IPS-20b (cell line): ENCODE measurements at regions not wholly inside any gene's neighbourhood (a gene's known extent, or its start where the extent isn't known, plus 50 kb on each side); places are given as distances from the start of the nearest gene placed in this dataset.
A peak's percentile ranks its signal among the peaks of the same experiment; 100 is the strongest.

Experiments
- H3K27ac ChIP-seq: one replicate; pipeline ENCODE4 v1.5.1; 2013; ENCODE audit warnings: low read length
- H3K27me3 ChIP-seq: 2 replicates; pipeline ENCODE4 v1.6.1; 2013; ENCODE audit warnings: mild to moderate bottlenecking, low read length, inconsistent platforms; ENCODE audit not compliant: insufficient read depth
- H3K36me3 ChIP-seq: 2 replicates; pipeline ENCODE4 v1.6.1; 2013; ENCODE audit warnings: low read depth, mild to moderate bottlenecking, inconsistent platforms, low read length, moderate library complexity; ENCODE audit not compliant: insufficient read depth
- H3K4me1 ChIP-seq: 2 replicates; pipeline ENCODE4 v1.6.1; 2013; ENCODE audit warnings: mild to moderate bottlenecking, control low read depth, inconsistent platforms, low read length, moderate library complexity; ENCODE audit not compliant: insufficient read depth
- H3K4me3 ChIP-seq: 2 replicates; pipeline ENCODE4 v1.5.1; 2013; ENCODE audit warnings: mild to moderate bottlenecking, low read length, inconsistent platforms
- H3K9ac ChIP-seq: 2 replicates; pipeline ENCODE4 v1.6.1; 2013; ENCODE audit warnings: low read depth, mild to moderate bottlenecking, inconsistent platforms, low read length, moderate library complexity
- H3K9me3 ChIP-seq: 2 replicates; pipeline ENCODE4 v1.6.1; 2013; ENCODE audit warnings: mild to moderate bottlenecking, low read depth, low read length, inconsistent platforms; ENCODE audit not compliant: insufficient read depth

DNA sequence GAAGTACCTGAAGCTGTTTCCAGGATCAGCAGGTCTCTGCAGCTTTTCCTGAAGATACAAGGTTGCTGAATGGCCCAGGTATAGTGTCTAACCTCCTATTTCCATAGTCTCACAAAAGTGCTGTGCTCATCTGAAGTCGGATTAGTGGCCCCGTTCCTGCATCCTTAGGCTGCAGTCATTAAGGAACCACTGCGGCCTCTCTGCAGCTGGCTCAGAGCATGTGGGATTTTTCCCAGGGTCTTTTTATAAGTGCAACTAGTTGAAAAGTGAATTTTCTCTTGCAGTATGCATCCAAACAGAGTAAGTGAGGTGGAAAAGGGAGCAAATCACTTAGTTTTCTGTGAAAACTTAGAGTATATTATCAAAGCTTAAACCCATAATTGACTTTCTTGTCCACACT is 565.3 kb upstream of the NEGR1 start:
- no peaks in the 10 kb centered on the region for H3K36me3 ChIP-seq
- no peaks in the 10 kb centered on the region for H3K27me3 ChIP-seq
- H3K9me3 ChIP-seq = no peaks in the 10 kb centered on the region
- H3K4me3 ChIP-seq = no peak overlapping the region
- H3K27ac ChIP-seq = no peak overlapping the region
- H3K4me1 ChIP-seq = peaks cover 7% of the 10 kb centered on the region; the same call in 1 of the 2 replicates
- no peak overlapping the region for H3K9ac ChIP-seq

DNA sequence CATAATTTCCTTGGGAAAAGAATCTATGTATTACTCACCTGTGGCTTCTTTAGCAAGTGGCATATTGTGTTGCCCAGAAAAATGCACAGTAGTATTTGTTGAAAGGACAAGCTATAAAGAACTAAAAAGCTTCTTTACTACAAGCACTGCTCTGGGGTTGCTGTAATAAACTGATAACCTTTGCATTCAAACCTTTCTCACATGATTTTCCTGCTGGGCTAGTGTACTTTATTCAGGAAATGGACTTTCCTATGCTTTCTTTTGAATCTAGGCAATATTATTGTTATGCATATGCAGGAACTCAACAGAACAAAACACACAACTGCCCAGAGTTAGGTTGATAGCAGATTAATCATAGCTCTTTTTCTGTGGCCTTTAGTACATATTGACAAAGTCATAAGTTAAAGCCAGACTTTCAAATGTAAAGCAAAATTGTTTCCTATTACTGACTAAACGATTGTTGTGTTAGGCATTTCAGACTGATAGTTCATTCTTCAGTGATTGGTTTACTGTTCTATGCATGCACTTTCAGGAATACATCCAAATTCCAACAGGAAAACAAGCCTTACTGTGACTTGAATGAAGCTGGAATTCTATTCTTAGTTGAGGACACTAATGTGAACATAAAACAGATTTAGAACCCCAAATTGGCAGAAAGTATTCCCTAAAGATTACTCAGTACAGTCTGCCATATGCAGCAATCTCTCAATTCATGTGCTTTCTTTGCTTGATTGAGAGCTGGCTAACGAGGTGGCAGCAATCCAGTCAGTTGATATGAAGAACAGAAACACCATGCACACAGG is 564.3 kb upstream of the NEGR1 start:
- no peak overlapping the region for H3K4me3 ChIP-seq
- peaks cover 7% of the 10 kb centered on the region; the same call in 1 of the 2 replicates for H3K4me1 ChIP-seq
- H3K27ac ChIP-seq = no peak overlapping the region
- H3K36me3 ChIP-seq = no peaks in the 10 kb centered on the region
- no peak overlapping the region for H3K9ac ChIP-seq
- H3K27me3 ChIP-seq = no peaks in the 10 kb centered on the region
- no peaks in the 10 kb centered on the region for H3K9me3 ChIP-seq

DNA sequence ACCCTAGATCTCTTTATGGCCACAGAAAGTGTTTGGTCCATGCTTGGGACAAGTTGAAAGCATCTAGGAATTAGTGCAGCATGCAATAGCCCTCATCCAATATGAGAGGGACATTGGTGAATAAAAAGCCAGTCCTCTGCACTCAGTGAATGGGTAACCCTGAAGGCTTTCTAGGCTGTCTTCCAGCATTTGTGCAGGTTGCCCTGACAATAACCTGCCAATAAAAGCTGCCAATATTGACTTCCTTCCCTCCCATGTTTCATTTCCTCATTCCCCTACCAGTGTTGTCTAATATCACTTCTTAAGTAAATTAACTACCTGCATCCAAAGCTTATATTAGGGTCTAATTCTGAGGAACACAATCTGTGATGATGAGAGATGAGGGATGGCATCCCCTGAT is 563.6 kb upstream of the NEGR1 start:
- no peaks in the 10 kb centered on the region for H3K27me3 ChIP-seq
- H3K27ac ChIP-seq = no peak overlapping the region
- no peaks in the 10 kb centered on the region for H3K9me3 ChIP-seq
- H3K36me3 ChIP-seq = no peaks in the 10 kb centered on the region
- H3K4me3 ChIP-seq = no peak overlapping the region
- H3K9ac ChIP-seq = no peak overlapping the region
- H3K4me1 ChIP-seq = peaks cover 7% of the 10 kb centered on the region; the same call in 1 of the 2 replicates

DNA sequence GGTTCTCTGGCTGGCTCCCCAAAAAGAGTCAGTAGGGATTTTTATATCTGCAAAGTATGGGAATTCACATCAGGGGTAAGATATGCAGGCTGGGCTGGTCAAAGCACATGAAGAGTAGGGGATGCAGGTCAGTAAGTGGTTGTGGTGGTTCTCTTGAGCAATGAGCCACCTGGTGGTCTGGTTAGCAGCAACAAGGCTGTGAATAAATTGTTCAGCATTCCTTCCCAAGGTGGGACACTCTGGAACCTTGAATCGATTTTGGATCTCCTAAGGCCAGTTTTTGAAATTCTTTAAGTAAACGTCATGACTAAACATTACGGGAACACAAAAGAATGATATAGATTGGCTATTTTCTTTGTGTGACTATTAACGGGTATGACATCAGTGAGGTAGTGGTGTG is 563.0 kb upstream of the NEGR1 start:
- Histone ChIP-seq H3K36me3 (no peaks in the 10 kb centered on the region), H3K4me3 (no peak overlapping the region), H3K27me3 (no peaks in the 10 kb centered on the region), H3K9ac (no peak overlapping the region), H3K4me1 (peaks cover 7% of the 10 kb centered on the region; the same call in 1 of the 2 replicates), H3K27ac (no peak overlapping the region), H3K9me3 (no peaks in the 10 kb centered on the region)

DNA sequence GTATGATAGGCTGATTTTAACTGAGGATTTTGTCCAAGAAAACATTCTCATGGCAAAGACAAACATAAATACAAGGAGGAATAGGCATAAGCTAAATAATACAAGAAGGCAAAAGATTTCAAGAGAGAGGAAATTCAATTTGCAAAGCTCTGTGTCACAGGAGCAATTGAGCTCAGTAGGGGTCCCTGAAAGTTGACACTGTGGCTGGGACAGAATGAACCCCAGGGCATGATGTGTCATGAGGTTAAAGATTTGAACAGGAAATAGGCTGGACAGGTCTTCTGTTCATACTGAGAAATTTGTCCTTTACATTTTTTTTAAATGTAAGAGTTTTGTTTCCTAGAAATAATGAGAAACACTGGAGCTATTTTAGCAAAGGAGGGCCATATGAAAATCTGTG is 555.4 kb upstream of the NEGR1 start:
- H3K4me1 ChIP-seq = peaks cover 11% of the 10 kb centered on the region; the same call in 1 of the 2 replicates
- 0 out of 2 replicates have a peak, but pooled peaks cover 5% of the 10 kb centered on the region for H3K9me3 ChIP-seq
- no peaks in the 10 kb centered on the region for H3K36me3 ChIP-seq
- H3K4me3 ChIP-seq = no peak overlapping the region
- no peak overlapping the region for H3K9ac ChIP-seq
- no peak overlapping the region for H3K27ac ChIP-seq
- no peaks in the 10 kb centered on the region for H3K27me3 ChIP-seq

DNA sequence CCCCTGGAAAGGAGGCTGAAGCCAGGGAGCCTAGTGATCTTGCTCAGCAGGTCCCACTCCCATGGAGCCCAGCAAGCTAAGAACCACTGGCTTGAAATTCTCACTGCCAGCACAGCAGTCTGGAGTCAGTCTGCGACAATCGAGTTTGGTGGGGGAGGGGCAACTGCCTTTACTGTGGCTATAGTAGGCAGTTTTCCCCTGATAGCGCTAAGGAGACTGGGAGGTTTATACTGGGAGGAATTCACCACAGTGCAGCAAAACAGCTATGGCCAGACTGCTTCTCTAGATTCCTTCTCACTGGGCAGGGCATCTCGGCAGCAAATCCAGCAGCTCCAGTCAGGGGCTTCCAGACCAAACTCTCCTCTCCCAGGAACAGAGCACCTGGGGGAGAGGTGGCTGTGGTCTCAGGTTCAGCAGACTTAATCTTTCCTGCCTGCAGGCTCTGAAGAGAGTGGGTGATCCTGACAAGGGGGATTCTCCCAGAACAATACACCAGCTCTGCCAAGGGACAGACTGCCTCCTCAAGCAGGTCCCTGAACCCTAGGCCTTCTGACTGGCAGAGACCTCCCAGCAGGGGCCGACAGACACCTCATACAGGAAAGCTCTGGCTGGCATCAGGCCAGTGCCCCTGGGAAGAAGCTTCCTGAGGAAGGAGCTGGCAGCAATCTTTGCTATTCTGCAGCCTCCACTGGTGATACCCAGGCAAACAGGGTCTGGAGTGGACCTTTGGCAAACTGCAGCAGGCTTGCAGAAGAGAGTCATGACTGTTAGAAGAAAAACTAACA is 548.5 kb upstream of the NEGR1 start:
- Histone ChIP-seq H3K4me1 (peaks cover 2% of the 10 kb centered on the region; the same call in 1 of the 2 replicates), H3K9me3 (no peaks in the 10 kb centered on the region), H3K36me3 (no peaks in the 10 kb centered on the region), H3K9ac (0 out of 2 replicates have a peak overlapping the region, but pooled peaks have one; percentile 12), H3K4me3 (no peak overlapping the region), H3K27me3 (no peaks in the 10 kb centered on the region), H3K27ac (no peak overlapping the region)

DNA sequence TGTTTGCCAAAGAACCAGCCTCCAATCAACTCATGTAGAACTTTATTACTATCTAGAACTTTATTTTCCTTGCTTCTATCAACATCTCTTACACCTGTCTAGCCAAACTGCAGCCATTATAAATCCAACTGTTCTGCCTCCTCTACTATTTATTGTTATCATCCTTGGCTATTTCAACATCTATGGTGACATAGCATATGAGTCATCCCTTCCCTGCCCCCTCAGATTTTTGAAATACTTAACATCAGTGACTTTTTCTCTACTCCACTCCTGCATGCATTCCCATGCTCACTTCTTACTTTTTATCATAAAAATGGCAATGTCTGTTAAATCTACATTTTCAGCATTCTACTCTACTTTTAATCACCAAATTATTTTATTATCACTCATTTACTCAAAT is 544.9 kb upstream of the NEGR1 start:
- Histone ChIP-seq H3K27ac (no peak overlapping the region), H3K4me3 (no peak overlapping the region), H3K9me3 (peaks cover 10% of the 10 kb centered on the region), H3K4me1 (peaks cover 2% of the 10 kb centered on the region; the same call in 1 of the 2 replicates), H3K36me3 (no peaks in the 10 kb centered on the region), H3K9ac (no peak overlapping the region), H3K27me3 (no peaks in the 10 kb centered on the region)

DNA sequence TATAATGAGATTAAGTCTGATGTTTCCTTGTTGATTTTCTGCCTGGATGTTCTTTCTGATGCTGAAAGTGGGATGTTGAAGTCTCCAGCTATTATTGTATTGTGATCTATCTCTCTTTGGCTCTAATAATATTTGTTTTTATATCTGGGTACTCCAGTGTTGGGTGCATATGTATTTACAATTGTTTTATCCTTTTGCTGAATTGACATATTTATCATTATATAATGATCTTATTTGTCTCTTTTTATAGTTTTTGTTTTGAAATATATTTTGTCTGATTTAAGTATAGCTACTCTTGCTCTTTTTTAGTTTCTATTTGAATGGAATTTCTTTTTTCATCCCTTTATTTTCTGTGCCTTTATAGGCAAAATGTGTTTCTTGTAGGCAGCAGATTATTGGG is 522.2 kb upstream of the NEGR1 start:
- Histone ChIP-seq H3K9me3 (no peaks in the 10 kb centered on the region), H3K4me3 (no peak overlapping the region), H3K9ac (no peak overlapping the region), H3K4me1 (no peaks in the 10 kb centered on the region), H3K27ac (no peak overlapping the region), H3K27me3 (no peaks in the 10 kb centered on the region), H3K36me3 (no peaks in the 10 kb centered on the region)

DNA sequence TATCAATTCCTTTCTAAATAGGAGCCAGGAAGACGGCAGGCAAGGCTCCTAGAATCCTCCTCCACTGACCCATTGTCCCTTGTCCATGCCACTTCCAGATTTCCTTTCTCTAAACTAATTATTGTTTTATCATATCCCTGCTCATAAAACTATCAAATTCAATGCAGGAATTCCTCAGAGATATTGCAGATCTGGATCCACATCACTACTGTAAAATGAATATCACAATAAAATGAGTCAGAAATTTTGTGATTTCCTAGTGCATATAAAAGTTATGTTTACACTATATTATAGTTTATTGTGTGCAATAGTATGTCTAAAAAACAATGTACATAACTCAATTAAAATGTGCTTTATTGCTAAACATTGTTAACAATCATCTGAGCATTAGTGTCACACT is 498.7 kb upstream of the NEGR1 start:
- no peaks in the 10 kb centered on the region for H3K4me1 ChIP-seq

DNA sequence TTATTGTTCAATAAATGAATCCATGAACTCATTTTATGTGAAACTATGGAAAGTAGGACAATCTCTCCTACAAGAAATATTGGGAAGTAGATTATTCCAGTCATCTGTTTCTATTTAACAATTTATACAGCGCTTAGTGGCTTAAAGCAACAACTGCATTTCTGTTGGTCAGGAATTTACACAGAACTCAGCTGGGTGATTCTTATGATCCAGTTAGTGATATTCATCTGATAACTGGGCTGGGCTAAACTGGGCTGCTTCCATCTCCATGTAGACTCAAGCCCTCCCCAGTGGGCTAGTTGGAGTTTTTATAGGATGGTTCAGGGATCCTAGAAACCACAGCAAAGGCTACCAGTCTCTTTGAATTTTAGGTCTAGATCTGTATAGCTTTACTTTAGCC is 497.9 kb upstream of the NEGR1 start:
- H3K27ac ChIP-seq = no peak overlapping the region
- H3K4me3 ChIP-seq = no peak overlapping the region
- no peaks in the 10 kb centered on the region for H3K36me3 ChIP-seq
- H3K4me1 ChIP-seq = no peaks in the 10 kb centered on the region
- H3K27me3 ChIP-seq = no peaks in the 10 kb centered on the region
- H3K9me3 ChIP-seq = no peaks in the 10 kb centered on the region
- no peak overlapping the region for H3K9ac ChIP-seq

More for the DNA sequence above, 498.7 kb upstream of the NEGR1 start:
- no peak overlapping the region for H3K9ac ChIP-seq
- no peaks in the 10 kb centered on the region for H3K9me3 ChIP-seq
- H3K4me3 ChIP-seq = no peak overlapping the region
- no peaks in the 10 kb centered on the region for H3K36me3 ChIP-seq
- no peaks in the 10 kb centered on the region for H3K27me3 ChIP-seq
- no peak overlapping the region for H3K27ac ChIP-seq

DNA sequence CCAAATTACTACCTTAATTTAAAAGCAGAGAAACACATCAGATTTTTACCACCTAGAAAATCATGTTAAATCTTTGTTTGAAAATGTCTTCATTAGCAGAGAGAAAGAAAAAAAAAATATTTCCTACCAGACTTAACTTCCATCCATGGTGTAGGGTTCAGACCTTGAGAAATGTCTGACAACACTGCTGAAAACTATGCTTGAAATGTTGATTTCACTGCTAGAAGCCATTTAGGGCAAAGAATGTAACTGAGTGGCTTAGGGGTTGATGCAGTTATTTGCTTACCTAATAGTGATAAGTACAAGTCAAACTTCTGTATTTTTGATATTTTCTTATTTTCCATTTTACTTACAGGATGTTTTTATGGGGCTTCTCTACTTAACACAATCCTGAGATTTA is 495.6 kb upstream of the NEGR1 start:
- Histone ChIP-seq H3K27me3 (no peaks in the 10 kb centered on the region), H3K4me3 (no peak overlapping the region), H3K9me3 (no peaks in the 10 kb centered on the region), H3K36me3 (no peaks in the 10 kb centered on the region), H3K9ac (no peak overlapping the region), H3K27ac (no peak overlapping the region), H3K4me1 (no peaks in the 10 kb centered on the region)

DNA sequence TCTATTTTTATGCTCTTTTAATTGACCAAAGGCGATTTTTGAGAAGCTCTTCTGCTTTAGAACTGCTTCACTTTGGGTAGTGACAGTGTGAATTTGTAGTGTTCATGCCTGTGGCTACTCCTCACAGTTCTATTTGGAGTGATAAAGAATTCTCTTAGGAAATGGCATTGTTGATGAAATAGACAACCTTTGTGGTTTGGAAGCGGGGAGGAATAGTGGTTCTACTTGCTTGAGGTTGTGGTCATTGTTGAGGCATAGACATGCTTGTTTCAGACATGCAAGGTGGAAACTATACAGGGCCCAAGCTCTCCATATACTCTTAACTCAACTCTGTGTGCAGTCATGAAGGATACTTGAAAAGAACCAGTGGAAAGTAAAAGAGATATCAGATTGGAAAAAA is 481.1 kb upstream of the NEGR1 start:
- H3K27me3 ChIP-seq = no peaks in the 10 kb centered on the region
- no peak overlapping the region for H3K4me3 ChIP-seq
- no peak overlapping the region for H3K9ac ChIP-seq
- no peak overlapping the region for H3K27ac ChIP-seq
- H3K4me1 ChIP-seq = no peaks in the 10 kb centered on the region
- no peaks in the 10 kb centered on the region for H3K9me3 ChIP-seq
- H3K36me3 ChIP-seq = no peaks in the 10 kb centered on the region
